ENCODE measurements at regions not wholly inside any gene's neighbourhood (a gene's known extent, or its start where the extent isn't known, plus 50 kb on each side); places are given as distances from the start of the nearest gene placed in this dataset.

- no peak for ATAC-seq
- H3K27me3 Mint-ChIP-seq = peaks cover 28% of the 10 kb centered on the region
- peaks cover 2% of the 10 kb centered on the region for H3K4me1 Mint-ChIP-seq
- peaks cover 2% of the 10 kb centered on the region for H3K36me3 Mint-ChIP-seq (ENCODE audit: low read depth)
- H3K27ac Mint-ChIP-seq = no peak overlapping the region
- no peaks in the 10 kb centered on the region for H3K9me3 ChIP-seq (ENCODE audit: control insufficient read depth, low read length, poor library complexity, severe bottlenecking)
- no peak for DNase-seq
- no peak overlapping the region for H3K4me3 Mint-ChIP-seq
Measured at GRCh38 chr17:15177343-15177742, 87.8 kb downstream of the PMP22 start.

GRCh38 chr17:15175356-15175755 lies 89.8 kb downstream of the PMP22 start:
- no peak overlapping the region for H3K27ac Mint-ChIP-seq
- peaks cover 30% of the 10 kb centered on the region for H3K27me3 Mint-ChIP-seq
- no peaks in the 10 kb centered on the region for H3K9me3 ChIP-seq (ENCODE audit: control insufficient read depth, low read length, poor library complexity, severe bottlenecking)
- ATAC-seq = no peak
- H3K4me3 Mint-ChIP-seq = no peak overlapping the region
- H3K4me1 Mint-ChIP-seq = peaks cover 2% of the 10 kb centered on the region
- no peak for DNase-seq
- peaks cover 2% of the 10 kb centered on the region for H3K36me3 Mint-ChIP-seq (ENCODE audit: low read depth)

GRCh38 chr17:15171167-15172047 lies 93.7 kb downstream of the PMP22 start:
- no peak for DNase-seq
- peaks cover 25% of the 10 kb centered on the region for H3K27me3 Mint-ChIP-seq
- no peak overlapping the region for H3K27ac Mint-ChIP-seq
- no peaks in the 10 kb centered on the region for H3K36me3 Mint-ChIP-seq (ENCODE audit: low read depth)
- no peak for ATAC-seq
- no peaks in the 10 kb centered on the region for H3K9me3 ChIP-seq (ENCODE audit: control insufficient read depth, low read length, poor library complexity, severe bottlenecking)
- no peak overlapping the region for H3K4me3 Mint-ChIP-seq
- peaks cover 2% of the 10 kb centered on the region for H3K4me1 Mint-ChIP-seq

- H3K27ac Mint-ChIP-seq = no peak overlapping the region
- no peak overlapping the region for H3K4me3 Mint-ChIP-seq
- ATAC-seq (no peak), DNase-seq (no peak)
- peaks cover 16% of the 10 kb centered on the region for H3K27me3 Mint-ChIP-seq
- no peaks in the 10 kb centered on the region for H3K9me3 ChIP-seq (ENCODE audit: control insufficient read depth, low read length, poor library complexity, severe bottlenecking)
- H3K4me1 Mint-ChIP-seq = peaks cover 2% of the 10 kb centered on the region
- no peaks in the 10 kb centered on the region for H3K36me3 Mint-ChIP-seq (ENCODE audit: low read depth)
Measured at GRCh38 chr17:15169676-15170075, 95.5 kb downstream of the PMP22 start.

GRCh38 chr17:15168379-15168778 lies 96.7 kb downstream of the PMP22 start:
- peaks cover 16% of the 10 kb centered on the region for H3K27me3 Mint-ChIP-seq
- ATAC-seq (no peak), DNase-seq (no peak)
- no peaks in the 10 kb centered on the region for H3K36me3 Mint-ChIP-seq (ENCODE audit: low read depth)
- peaks cover 2% of the 10 kb centered on the region for H3K4me1 Mint-ChIP-seq
- no peak overlapping the region for H3K4me3 Mint-ChIP-seq
- H3K27ac Mint-ChIP-seq = no peak overlapping the region
- no peaks in the 10 kb centered on the region for H3K9me3 ChIP-seq (ENCODE audit: control insufficient read depth, low read length, poor library complexity, severe bottlenecking)

- H3K36me3 Mint-ChIP-seq (ENCODE audit: low read depth) = peaks cover 2% of the 10 kb centered on the region
- H3K27ac Mint-ChIP-seq = no peak overlapping the region
- H3K27me3 Mint-ChIP-seq = peaks cover 36% of the 10 kb centered on the region
- DNase-seq (no peak), ATAC-seq (no peak)
- H3K9me3 ChIP-seq (ENCODE audit: control insufficient read depth, low read length, poor library complexity, severe bottlenecking) = no peaks in the 10 kb centered on the region
- no peak overlapping the region for H3K4me3 Mint-ChIP-seq
- H3K4me1 Mint-ChIP-seq = no peaks in the 10 kb centered on the region
Measured at GRCh38 chr17:15161395-15161794, 103.7 kb downstream of the PMP22 start.

GRCh38 chr17:15157051-15157450 lies 108.1 kb downstream of the PMP22 start:
- H3K27me3 Mint-ChIP-seq = peaks cover 38% of the 10 kb centered on the region
- DNase-seq = no peak

GRCh38 chr17:15154618-15155017 lies 110.5 kb downstream of the PMP22 start:
- ATAC-seq = no peak
- H3K27ac Mint-ChIP-seq = no peak overlapping the region
- no peaks in the 10 kb centered on the region for H3K9me3 ChIP-seq (ENCODE audit: control insufficient read depth, low read length, poor library complexity, severe bottlenecking)
- no peak for DNase-seq
- no peaks in the 10 kb centered on the region for H3K4me1 Mint-ChIP-seq
- H3K27me3 Mint-ChIP-seq = peaks cover 30% of the 10 kb centered on the region
- H3K4me3 Mint-ChIP-seq = no peak overlapping the region
- peaks cover 2% of the 10 kb centered on the region for H3K36me3 Mint-ChIP-seq (ENCODE audit: low read depth)

More at GRCh38 chr17:15157051-15157450, 108.1 kb downstream of the PMP22 start:
- Mint-ChIP-seq H3K4me1 (no peaks in the 10 kb centered on the region), H3K27ac (no peak overlapping the region), H3K36me3 (ENCODE audit: low read depth) (peaks cover 2% of the 10 kb centered on the region), H3K4me3 (no peak overlapping the region)
- no peak for ATAC-seq
- no peaks in the 10 kb centered on the region for H3K9me3 ChIP-seq (ENCODE audit: control insufficient read depth, low read length, poor library complexity, severe bottlenecking)

GRCh38 chr17:15145621-15146020 lies 119.5 kb downstream of the PMP22 start:
- DNase-seq = no peak
- H3K36me3 Mint-ChIP-seq (ENCODE audit: low read depth) = no peaks in the 10 kb centered on the region
- H3K4me3 Mint-ChIP-seq = no peak overlapping the region
- no peaks in the 10 kb centered on the region for H3K9me3 ChIP-seq (ENCODE audit: control insufficient read depth, low read length, poor library complexity, severe bottlenecking)
- H3K4me1 Mint-ChIP-seq = no peaks in the 10 kb centered on the region
- H3K27ac Mint-ChIP-seq = no peak overlapping the region
- H3K27me3 Mint-ChIP-seq = peaks cover 15% of the 10 kb centered on the region
- no peak for ATAC-seq

GRCh38 chr17:15143524-15143923 lies 121.6 kb downstream of the PMP22 start:
- Mint-ChIP-seq H3K36me3 (ENCODE audit: low read depth) (no peaks in the 10 kb centered on the region), H3K4me3 (no peak overlapping the region), H3K4me1 (no peaks in the 10 kb centered on the region)

GRCh38 chr17:15134363-15134762 lies 130.8 kb downstream of the PMP22 start:
- H3K27me3 Mint-ChIP-seq = no peaks in the 10 kb centered on the region
- H3K36me3 Mint-ChIP-seq (ENCODE audit: low read depth) = no peaks in the 10 kb centered on the region
- H3K4me1 Mint-ChIP-seq = no peaks in the 10 kb centered on the region
- no peaks in the 10 kb centered on the region for H3K9me3 ChIP-seq (ENCODE audit: control insufficient read depth, low read length, poor library complexity, severe bottlenecking)
- H3K27ac Mint-ChIP-seq = no peak overlapping the region
- no peak overlapping the region for H3K4me3 Mint-ChIP-seq
- DNase-seq = no peak
- no peak for ATAC-seq

More at GRCh38 chr17:15143524-15143923, 121.6 kb downstream of the PMP22 start:
- no peak for DNase-seq
- ATAC-seq = no peak
- H3K9me3 ChIP-seq (ENCODE audit: control insufficient read depth, low read length, poor library complexity, severe bottlenecking) = no peaks in the 10 kb centered on the region
- H3K27ac Mint-ChIP-seq = no peak overlapping the region
- peaks cover 15% of the 10 kb centered on the region for H3K27me3 Mint-ChIP-seq

GRCh38 chr17:15133826-15134225 lies 131.3 kb downstream of the PMP22 start:
- Mint-ChIP-seq H3K4me1 (no peaks in the 10 kb centered on the region), H3K4me3 (no peak overlapping the region), H3K27me3 (no peaks in the 10 kb centered on the region), H3K27ac (no peak overlapping the region), H3K36me3 (ENCODE audit: low read depth) (no peaks in the 10 kb centered on the region)
- DNase-seq (no peak), ATAC-seq (no peak)
- H3K9me3 ChIP-seq (ENCODE audit: control insufficient read depth, low read length, poor library complexity, severe bottlenecking) = no peaks in the 10 kb centered on the region

- no peak for DNase-seq
- ATAC-seq = no peak
- H3K27me3 Mint-ChIP-seq = peaks cover under 1% of the 10 kb centered on the region
- H3K9me3 ChIP-seq (ENCODE audit: control insufficient read depth, low read length, poor library complexity, severe bottlenecking) = no peaks in the 10 kb centered on the region
- no peaks in the 10 kb centered on the region for H3K36me3 Mint-ChIP-seq (ENCODE audit: low read depth)
- no peak overlapping the region for H3K27ac Mint-ChIP-seq
- H3K4me1 Mint-ChIP-seq = no peaks in the 10 kb centered on the region
- no peak overlapping the region for H3K4me3 Mint-ChIP-seq
Measured at GRCh38 chr17:15133143-15133542, 132.0 kb downstream of the PMP22 start.

- no peaks in the 10 kb centered on the region for H3K9me3 ChIP-seq (ENCODE audit: control insufficient read depth, low read length, poor library complexity, severe bottlenecking)
- no peak for ATAC-seq
- Mint-ChIP-seq H3K36me3 (ENCODE audit: low read depth) (no peaks in the 10 kb centered on the region), H3K27ac (no peak overlapping the region), H3K4me1 (no peaks in the 10 kb centered on the region), H3K4me3 (no peak overlapping the region), H3K27me3 (peaks cover 11% of the 10 kb centered on the region)
- DNase-seq = no peak
Measured at GRCh38 chr17:15130426-15130825, 134.7 kb downstream of the PMP22 start.
